Liver (tissue), 3 donors: ENCODE measurements at regions not wholly inside any gene's neighbourhood (a gene's known extent, or its start where the extent isn't known, plus 50 kb on each side); places are given as distances from the start of the nearest gene placed in this dataset.
"Not testable (repeated sequence)": the region's sequence is repeated elsewhere in the genome, so short reads cannot be mapped to it uniquely, and the experiment has no call there.

Experiments used
- ATF3 ChIP-seq: IDR thresholded peaks from 2 replicates; pipeline ENCODE4 v1.6.1; 2016; ENCODE audit warnings: antibody characterized with exemption
- CTCF ChIP-seq: fragments of 150-350 bp; IDR thresholded peaks from 2 replicates; pipeline ENCODE4 v1.5.1; 2017; ENCODE audit warnings: improper control_type of control experiment, low read depth, low read length; ENCODE audit not compliant: missing input control
- GABPA ChIP-seq, 2 donors: IDR thresholded peaks in 1 of 2; conservative IDR thresholded peaks in 1 of 2; 2 replicates each; pipeline ENCODE4 v1.6.1; 2016; ENCODE audit warnings: antibody characterized with exemption in 2 of 2, mild to moderate bottlenecking in 1 of 2, moderate library complexity in 1 of 2
- MAX ChIP-seq: IDR thresholded peaks from 2 replicates; pipeline ENCODE4 v1.6.1; 2016; ENCODE audit warnings: antibody characterized with exemption
- NR2F2 ChIP-seq: IDR thresholded peaks from 2 replicates; pipeline ENCODE4 v1.6.1; 2016; ENCODE audit warnings: antibody characterized with exemption
- REST ChIP-seq: IDR thresholded peaks from 2 replicates; pipeline ENCODE4 v1.6.1; 2016; ENCODE audit warnings: antibody characterized with exemption, mild to moderate bottlenecking
- SP1 ChIP-seq: IDR thresholded peaks from 2 replicates; pipeline ENCODE4 v1.6.1; 2018; ENCODE audit warnings: antibody characterized with exemption, mild to moderate bottlenecking
- ZBTB33 ChIP-seq: IDR thresholded peaks from 2 replicates; pipeline ENCODE4 v1.6.1; 2016; ENCODE audit warnings: antibody characterized with exemption
- donor health status: healthy.
- donor health status: healthy.

- not testable (repeated sequence) for TF ChIP-seq CTCF; SP1; ATF3; ZBTB33; NR2F2; MAX; GABPA (IDR thresholded peaks at IDR 0.05 in 1 of 2, conservative IDR thresholded peaks at IDR 0.05 in 1 of 2); REST
Measured at GRCh38 chr5:99008009-99008408, 79.2 kb upstream of the CHD1 start.
